Osteoblast (primary cell): ENCODE measurements at regions not wholly inside any gene's neighbourhood (a gene's known extent, or its start where the extent isn't known, plus 50 kb on each side); places are given as distances from the start of the nearest gene placed in this dataset.

Experiments
- DNase-seq: peaks from one replicate; pipeline ENCODE4 v3.0.0; 2011; ENCODE audit warnings: low spot score, mixed read lengths; ENCODE audit not compliant: insufficient read length; ENCODE audit errors: missing footprints
- H2AFZ ChIP-seq: 2 replicates; pipeline ENCODE4 v1.6.0; 2011; ENCODE audit warnings: mild to moderate bottlenecking, low read length
- H3K27ac ChIP-seq: 2 replicates; pipeline ENCODE4 v1.5.1; 2011; ENCODE audit warnings: mild to moderate bottlenecking, low read depth, low read length, moderate library complexity
- H3K27me3 ChIP-seq: 2 replicates; pipeline ENCODE4 v1.6.0; 2012; ENCODE audit warnings: mild to moderate bottlenecking, control low read depth, inconsistent platforms, low read length, moderate library complexity; ENCODE audit not compliant: insufficient read depth
- H3K36me3 ChIP-seq: 2 replicates; pipeline ENCODE4 v1.5.1; 2011; ENCODE audit warnings: mild to moderate bottlenecking, low read length, control low read depth, moderate library complexity; ENCODE audit not compliant: insufficient read depth
- H3K4me1 ChIP-seq: 2 replicates; pipeline ENCODE4 v1.5.1; 2011; ENCODE audit warnings: mild to moderate bottlenecking, low read length, control low read depth, moderate library complexity; ENCODE audit not compliant: insufficient read depth
- H3K4me2 ChIP-seq: 2 replicates; pipeline ENCODE4 v1.6.0; 2011; ENCODE audit warnings: mild to moderate bottlenecking, low read length; ENCODE audit not compliant: insufficient read depth
- H3K4me3 ChIP-seq: fragments of 200-600 bp; sonication (generic); 3 replicates; pipeline ENCODE4 v1.5.1; 2012; ENCODE audit warnings: mild to moderate bottlenecking, low read length, inconsistent platforms; ENCODE audit not compliant: insufficient read depth
- H3K79me2 ChIP-seq: 2 replicates; pipeline ENCODE4 v1.6.0; 2012; ENCODE audit warnings: mild to moderate bottlenecking, low read length, control low read depth, inconsistent platforms; ENCODE audit not compliant: insufficient read depth
- H3K9me3 ChIP-seq: 2 replicates; pipeline ENCODE4 v1.5.1; 2011; ENCODE audit warnings: low read depth, low read length, control low read depth
- H4K20me1 ChIP-seq: 2 replicates; pipeline ENCODE4 v1.6.0; 2012; ENCODE audit warnings: mild to moderate bottlenecking, low read length, control low read depth; ENCODE audit not compliant: insufficient read depth
- CTCF ChIP-seq: IDR thresholded peaks from 2 replicates; pipeline ENCODE4 v1.5.1; 2011; ENCODE audit warnings: mild to moderate bottlenecking, low read depth, low read length, moderate library complexity; ENCODE audit errors: extremely low read depth

DNA sequence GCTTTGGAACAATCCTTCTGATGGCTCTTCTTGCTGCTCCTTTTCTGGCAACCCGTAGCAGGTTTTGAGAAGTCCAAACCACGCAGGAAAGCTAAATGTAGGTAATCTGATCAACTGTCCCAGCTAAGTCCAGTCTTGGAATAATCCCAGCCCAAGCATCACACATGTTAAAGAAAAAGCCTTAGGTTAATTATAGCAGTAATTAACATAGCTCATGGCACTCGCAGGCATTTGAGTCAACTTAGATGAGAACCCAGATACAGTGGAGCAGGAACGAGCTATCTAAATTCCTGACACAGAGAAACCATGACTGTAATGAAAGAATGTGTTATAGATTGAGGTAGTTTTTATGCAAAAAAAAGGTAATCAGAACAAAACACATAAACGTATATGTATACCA is 844.8 kb downstream of the CDH9 start:
- no peak for DNase-seq
- Histone ChIP-seq H3K9me3 (no peaks in the 10 kb centered on the region), H2AFZ (no peak overlapping the region), H3K36me3 (no peaks in the 10 kb centered on the region), H3K4me2 (no peak overlapping the region), H4K20me1 (no peaks in the 10 kb centered on the region), H3K4me3 (no peak overlapping the region), H3K27ac (no peak overlapping the region), H3K4me1 (no peaks in the 10 kb centered on the region), H3K79me2 (no peaks in the 10 kb centered on the region), H3K27me3 (no peaks in the 10 kb centered on the region)
- TF ChIP-seq CTCF: no peak

- TF ChIP-seq CTCF: no peak
- H3K36me3 ChIP-seq: no peaks in the 10 kb centered on the region
- no peak overlapping the region for H3K4me2 ChIP-seq
- H3K79me2 ChIP-seq: no peaks in the 10 kb centered on the region
- no peak overlapping the region for H3K4me3 ChIP-seq
- no peak overlapping the region for H3K27ac ChIP-seq
- no peaks in the 10 kb centered on the region for H3K4me1 ChIP-seq
- H2AFZ ChIP-seq: no peak overlapping the region
- no peaks in the 10 kb centered on the region for H3K9me3 ChIP-seq
- no peaks in the 10 kb centered on the region for H4K20me1 ChIP-seq
- no peaks in the 10 kb centered on the region for H3K27me3 ChIP-seq
- no peak for DNase-seq
Observed at GRCh38 chr5:26192486-26192885, 845.9 kb downstream of the CDH9 start.

DNA sequence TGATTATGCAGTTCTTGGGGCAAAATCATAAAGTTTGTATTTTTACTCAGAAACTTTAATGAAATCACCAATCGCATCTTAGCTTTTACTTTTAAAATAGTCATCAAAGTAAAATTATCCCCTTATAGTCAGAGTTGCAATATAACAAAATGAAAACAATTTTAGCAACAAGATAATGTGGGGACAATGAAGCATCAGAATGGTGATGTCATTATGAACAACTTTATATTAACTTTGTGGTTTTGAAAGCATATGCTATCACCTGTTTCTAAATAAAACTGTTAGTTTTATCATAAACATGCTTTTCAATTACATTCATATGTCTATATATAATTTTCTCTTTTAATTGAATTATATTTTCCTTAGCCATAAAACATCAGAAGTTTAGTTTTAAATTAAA is 856.8 kb downstream of the CDH9 start:
- H3K4me2 ChIP-seq: no peak overlapping the region
- no peaks in the 10 kb centered on the region for H4K20me1 ChIP-seq
- no peak for TF ChIP-seq CTCF
- no peak for DNase-seq
- no peak overlapping the region for H3K4me3 ChIP-seq
- no peak overlapping the region for H2AFZ ChIP-seq
- H3K27ac ChIP-seq: no peak overlapping the region
- H3K4me1 ChIP-seq: no peaks in the 10 kb centered on the region
- H3K36me3 ChIP-seq: no peaks in the 10 kb centered on the region
- no peaks in the 10 kb centered on the region for H3K27me3 ChIP-seq
- no peaks in the 10 kb centered on the region for H3K79me2 ChIP-seq
- no peaks in the 10 kb centered on the region for H3K9me3 ChIP-seq

GRCh38 chr5:26148569-26149107 is 889.7 kb downstream of the CDH9 start:
- Histone ChIP-seq H3K79me2 (no peaks in the 10 kb centered on the region), H3K27ac (no peak overlapping the region), H3K27me3 (no peaks in the 10 kb centered on the region), H3K9me3 (peaks cover 5% of the 10 kb centered on the region), H2AFZ (no peak overlapping the region), H4K20me1 (no peaks in the 10 kb centered on the region), H3K4me1 (no peaks in the 10 kb centered on the region), H3K4me3 (no peak overlapping the region), H3K4me2 (no peak overlapping the region), H3K36me3 (no peaks in the 10 kb centered on the region)
- DNase-seq: no peak
- TF ChIP-seq CTCF: no peak
